ENCODE measurements at regions not wholly inside any gene's neighbourhood (a gene's known extent, or its start where the extent isn't known, plus 50 kb on each side); places are given as distances from the start of the nearest gene placed in this dataset.

- TF ChIP-seq CTCF (IDR thresholded peaks at IDR 0.05; ENCODE audit: unreplicated experiment): no peak
- Mint-ChIP-seq H3K9me3 (ENCODE audit: unreplicated experiment) (no peaks in the 10 kb centered on the region), H3K36me3 (ENCODE audit: low read depth, unreplicated experiment) (no peaks in the 10 kb centered on the region), H3K4me1 (ENCODE audit: unreplicated experiment) (no peaks in the 10 kb centered on the region), H3K27me3 (ENCODE audit: unreplicated experiment) (no peaks in the 10 kb centered on the region), H3K27ac (ENCODE audit: unreplicated experiment) (no peak overlapping the region), H3K4me3 (ENCODE audit: unreplicated experiment) (no peak overlapping the region)
- no peak for DNase-seq (ENCODE audit: low spot score)
These were observed 151.7 kb upstream of the NMUR2 start for GRCh38 chr5:152556784-152557183.

- Mint-ChIP-seq H3K27me3 (ENCODE audit: unreplicated experiment) (no peaks in the 10 kb centered on the region), H3K36me3 (ENCODE audit: low read depth, unreplicated experiment) (no peaks in the 10 kb centered on the region)
These were observed 155.5 kb upstream of the NMUR2 start for GRCh38 chr5:152560512-152561137.

GRCh38 chr5:152568016-152568415, 162.9 kb upstream of the NMUR2 start:
- no peaks in the 10 kb centered on the region for H3K9me3 Mint-ChIP-seq (ENCODE audit: unreplicated experiment)
- H3K27ac Mint-ChIP-seq (ENCODE audit: unreplicated experiment): no peak overlapping the region
- no peak for DNase-seq (ENCODE audit: low spot score)
- H3K36me3 Mint-ChIP-seq (ENCODE audit: low read depth, unreplicated experiment): no peaks in the 10 kb centered on the region
- no peaks in the 10 kb centered on the region for H3K4me1 Mint-ChIP-seq (ENCODE audit: unreplicated experiment)
- no peaks in the 10 kb centered on the region for H3K27me3 Mint-ChIP-seq (ENCODE audit: unreplicated experiment)
- no peak for TF ChIP-seq CTCF (IDR thresholded peaks at IDR 0.05; ENCODE audit: unreplicated experiment)
- H3K4me3 Mint-ChIP-seq (ENCODE audit: unreplicated experiment): no peak overlapping the region

More at GRCh38 chr5:152560512-152561137, 155.5 kb upstream of the NMUR2 start:
- peak; percentile 78 for TF ChIP-seq CTCF (IDR thresholded peaks at IDR 0.05; ENCODE audit: unreplicated experiment)
- Mint-ChIP-seq H3K4me3 (ENCODE audit: unreplicated experiment) (no peak overlapping the region), H3K27ac (ENCODE audit: unreplicated experiment) (no peak overlapping the region), H3K4me1 (ENCODE audit: unreplicated experiment) (no peaks in the 10 kb centered on the region), H3K9me3 (ENCODE audit: unreplicated experiment) (no peaks in the 10 kb centered on the region)
- peak; percentile 77 for DNase-seq (ENCODE audit: low spot score)

- no peaks in the 10 kb centered on the region for H3K4me1 Mint-ChIP-seq (ENCODE audit: unreplicated experiment)
- H3K36me3 Mint-ChIP-seq (ENCODE audit: low read depth, unreplicated experiment): no peaks in the 10 kb centered on the region
- no peak overlapping the region for H3K27ac Mint-ChIP-seq (ENCODE audit: unreplicated experiment)
- no peak overlapping the region for H3K4me3 Mint-ChIP-seq (ENCODE audit: unreplicated experiment)
- DNase-seq (ENCODE audit: low spot score): no peak
- no peaks in the 10 kb centered on the region for H3K27me3 Mint-ChIP-seq (ENCODE audit: unreplicated experiment)
- H3K9me3 Mint-ChIP-seq (ENCODE audit: unreplicated experiment): no peaks in the 10 kb centered on the region
- no peak for TF ChIP-seq CTCF (IDR thresholded peaks at IDR 0.05; ENCODE audit: unreplicated experiment)
These were observed 167.7 kb upstream of the NMUR2 start for GRCh38 chr5:152572812-152573211.

GRCh38 chr5:152584103-152584502, 179.0 kb upstream of the NMUR2 start:
- no peaks in the 10 kb centered on the region for H3K4me1 Mint-ChIP-seq (ENCODE audit: unreplicated experiment)
- no peak for TF ChIP-seq CTCF (IDR thresholded peaks at IDR 0.05; ENCODE audit: unreplicated experiment)
- no peak overlapping the region for H3K4me3 Mint-ChIP-seq (ENCODE audit: unreplicated experiment)
- DNase-seq (ENCODE audit: low spot score): no peak
- H3K9me3 Mint-ChIP-seq (ENCODE audit: unreplicated experiment): peaks cover 5% of the 10 kb centered on the region
- H3K27ac Mint-ChIP-seq (ENCODE audit: unreplicated experiment): no peak overlapping the region
- no peaks in the 10 kb centered on the region for H3K36me3 Mint-ChIP-seq (ENCODE audit: low read depth, unreplicated experiment)
- no peaks in the 10 kb centered on the region for H3K27me3 Mint-ChIP-seq (ENCODE audit: unreplicated experiment)
